Erythroblast (primary cell): ENCODE measurements at regions not wholly inside any gene's neighbourhood (a gene's known extent, or its start where the extent isn't known, plus 50 kb on each side); places are given as distances from the start of the nearest gene placed in this dataset.

Experiments used
- GATA1 ChIP-seq: IDR thresholded peaks from 2 replicates; pipeline ENCODE4 v1.6.1; 2011; ENCODE audit warnings: low read depth, mild to moderate bottlenecking, control low read depth, low read length, moderate library complexity
- POLR2A ChIP-seq: IDR thresholded peaks from 2 replicates; pipeline ENCODE4 v1.6.1; 2011; ENCODE audit warnings: mild to moderate bottlenecking, low read length

- no peak for TF ChIP-seq POLR2A
- TF ChIP-seq GATA1, result no peak
These were observed 147.2 kb downstream of the SEC61B start for GRCh38 chr9:99369327-99369722.
